GM19043 (cell line): ENCODE measurements at regions not wholly inside any gene's neighbourhood (a gene's known extent, or its start where the extent isn't known, plus 50 kb on each side); places are given as distances from the start of the nearest gene placed in this dataset.
"Not testable (repeated sequence)": the region's sequence is repeated elsewhere in the genome, so short reads cannot be mapped to it uniquely, and the experiment has no call there.

Experiments
- ATAC-seq: cut with Tn5 transposase; IDR thresholded peaks from one replicate; pipeline ENCODE4 v1.9.1; 2021; ENCODE audit warnings: low read depth; ENCODE audit not compliant: unreplicated experiment

GRCh38 chr9:62952840-62953239, 1763.0 kb downstream of the SPATA31A7 start:
- not testable (repeated sequence) for ATAC-seq
